Adrenal gland (tissue), 9 donors: ENCODE measurements at regions not wholly inside any gene's neighbourhood (a gene's known extent, or its start where the extent isn't known, plus 50 kb on each side); places are given as distances from the start of the nearest gene placed in this dataset.

Source experiments
- DNase-seq, 7 donors: peaks; one replicate each; pipeline ENCODE4 v3.0.0-alpha.2; 2019 to 2020
- H3K27ac ChIP-seq, 5 donors: fragments of 200-600 bp; sonication (generic) in 4 of 5; 1 replicate in 3 of 5; 2 replicates in 2 of 5; pipeline versions ENCODE4 v1.5.1 to v1.8.0; 2016 to 2020; ENCODE audit warnings: mild to moderate bottlenecking in 1 of 5
- H3K27me3 ChIP-seq: fragments of 200-600 bp; 2 replicates; pipeline ENCODE4 v1.8.0; 2021
- H3K36me3 ChIP-seq, 2 donors: fragments of 200-600 bp; replicated peaks in 1 of 2; 1 replicate in 1 of 2; 2 replicates in 1 of 2; pipeline versions ENCODE4 v1.5.1 to v1.8.0; 2018 to 2022
- H3K4me1 ChIP-seq, 2 donors: fragments of 200-600 bp; replicated peaks in 1 of 2; 1 replicate in 1 of 2; 2 replicates in 1 of 2; pipeline versions ENCODE4 v1.5.1 to v1.8.0; 2018 to 2021
- H3K4me3 ChIP-seq, 4 donors: fragments of 200-600 bp; sonication (generic) in 3 of 4; one replicate each; pipeline ENCODE4 v1.5.1; 2016 to 2018
- H3K9me3 ChIP-seq, 3 donors: fragments of 200-600 bp; sonication (generic) in 1 of 3; replicated peaks in 1 of 3; 1 replicate in 2 of 3; 2 replicates in 1 of 3; pipeline versions ENCODE4 v1.5.1 to v1.8.0; 2016 to 2021
- CTCF ChIP-seq, 6 experiments: fragments of 450-650 bp in 4 of 6; fragments of 200-600 bp in 2 of 6; sonication (generic) in 1 of 6; IDR thresholded peaks; 1 replicate in 5 of 6; 2 replicates in 1 of 6; pipeline versions ENCODE4 v1.5.1 to v1.8.0; 2016 to 2021; ENCODE audit warnings: antibody characterized with exemption in 6 of 6, mild to moderate bottlenecking in 2 of 6, moderate library complexity in 1 of 6
- POLR2A ChIP-seq, 2 donors: fragments of 450-650 bp; IDR thresholded peaks; one replicate each; pipeline ENCODE4 v1.6.1; 2017; ENCODE audit warnings: antibody characterized with exemption in 2 of 2, mild to moderate bottlenecking in 2 of 2, moderate library complexity in 1 of 2
- WGBS, 4 donors: extraction: QIAGEN DNeasy Blood & Tissue Kit in 2 of 4; methylation state at CpG; one replicate each; pipeline versions ENCODE4 v1.1.5 to v1.1.7; 2013 to 2017; 5-methylcytosine and 5-hydroxymethylcytosine counted together
- intact Hi-C, 2 donors: fragments of 100-400 bp; cut with DNase I; formaldehyde crosslinking; loops; one replicate each; pipeline versions ENCODE4 v1.14.1 to v1.15.0; 2022 to 2023
- donor health status: healthy with polysubstance abuse.
- donor health status: Bipolar disorder and iron deficiency.
- donor health status: DM: yes; HTN: yes; CAD: no.
- donor health status: DM: no; HTN: no; CAD: no.
- donor health status: DM: no; HTN: no; CAD: no.

GRCh38 chr17:56648321-56648720 is 54.8 kb downstream of the NOG start:
- Histone ChIP-seq H3K27ac (no peak overlapping the region), H3K4me1 (no peaks in the 10 kb centered on the region), H3K36me3 (no peaks in the 10 kb centered on the region), H3K27me3 (peaks cover 7% of the 10 kb centered on the region), H3K4me3 (no peak overlapping the region), H3K9me3 (no peaks in the 10 kb centered on the region)
- no peak for TF ChIP-seq CTCF (IDR thresholded peaks at IDR 0.05)
- TF ChIP-seq POLR2A (IDR thresholded peaks at IDR 0.05): no peak
- intact Hi-C loops: no loop called here
- 72 to 81% (median 78%) methylated on average over 5 of the region's 5 CpGs for WGBS, 4 donors
- DNase-seq: no peak

- 59 to 76% (median 67%) methylated on average over 2 of the region's 2 CpGs for WGBS, 4 donors
- intact Hi-C loops: no loop called here
- DNase-seq: no peak
- H3K4me1 ChIP-seq: no peaks in the 10 kb centered on the region
- H3K27me3 ChIP-seq: peaks cover 7% of the 10 kb centered on the region
- no peak overlapping the region for H3K27ac ChIP-seq
- no peaks in the 10 kb centered on the region for H3K36me3 ChIP-seq
- no peaks in the 10 kb centered on the region for H3K9me3 ChIP-seq
- no peak overlapping the region for H3K4me3 ChIP-seq
- TF ChIP-seq CTCF (IDR thresholded peaks at IDR 0.05) (no peak), POLR2A (IDR thresholded peaks at IDR 0.05) (no peak)
Observed at GRCh38 chr17:56648806-56649205, 55.3 kb downstream of the NOG start.

- Histone ChIP-seq H3K9me3 (no peaks in the 10 kb centered on the region), H3K27ac (no peak overlapping the region), H3K27me3 (no peaks in the 10 kb centered on the region), H3K36me3 (no peaks in the 10 kb centered on the region), H3K4me3 (no peak overlapping the region), H3K4me1 (no peaks in the 10 kb centered on the region)
- intact Hi-C loops: no loop called here
- TF ChIP-seq POLR2A (IDR thresholded peaks at IDR 0.05) (no peak), CTCF (IDR thresholded peaks at IDR 0.05) (no peak)
- DNase-seq: no peak
- 24 to 32% (median 29%) methylated on average over 2 of the region's 2 CpGs for WGBS, 4 donors
Observed at GRCh38 chr17:56652628-56653027, 59.1 kb downstream of the NOG start.

GRCh38 chr17:56653877-56654276 is 60.4 kb downstream of the NOG start:
- no peak overlapping the region for H3K4me3 ChIP-seq
- H3K36me3 ChIP-seq: no peaks in the 10 kb centered on the region
- 25 to 48% (median 43%) methylated on average over 2 to 3 of the region's 3 CpGs for WGBS, 4 donors
- H3K9me3 ChIP-seq: no peaks in the 10 kb centered on the region
- intact Hi-C loops: no loop called here
- no peaks in the 10 kb centered on the region for H3K27me3 ChIP-seq
- TF ChIP-seq POLR2A (IDR thresholded peaks at IDR 0.05): no peak
- TF ChIP-seq CTCF (IDR thresholded peaks at IDR 0.05): no peak
- H3K4me1 ChIP-seq: no peaks in the 10 kb centered on the region
- no peak for DNase-seq
- no peak overlapping the region for H3K27ac ChIP-seq
